ENCODE measurements at regions not wholly inside any gene's neighbourhood (a gene's known extent, or its start where the extent isn't known, plus 50 kb on each side); places are given as distances from the start of the nearest gene placed in this dataset.
A peak's percentile ranks its signal among the peaks of the same experiment; 100 is the strongest.

- no peak for DNase-seq
Observed at GRCh38 chr7:22622116-22622785, 104.7 kb upstream of the IL6 start.

DNA sequence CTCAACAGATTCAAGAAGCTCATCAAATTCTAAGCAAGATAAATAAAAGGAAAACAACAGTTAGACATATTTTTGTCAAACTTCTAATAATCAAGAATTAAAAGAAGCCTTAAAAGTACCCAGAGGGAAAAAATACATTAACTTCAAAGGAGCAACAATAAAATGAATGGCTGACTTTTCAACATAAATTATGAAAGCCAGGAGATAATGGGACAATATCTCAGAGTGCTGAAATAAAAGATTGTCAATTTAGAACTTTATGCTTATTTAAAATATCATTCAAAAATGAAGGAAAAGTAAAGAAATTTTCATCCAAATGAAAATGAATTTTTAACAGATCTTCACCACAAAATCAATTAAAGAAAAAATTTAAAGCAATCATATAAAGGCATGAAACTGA, 108.5 kb upstream of the IL6 start:
- DNase-seq, result no peak

GRCh38 chr7:22617166-22617565, 109.8 kb upstream of the IL6 start:
- no peak for DNase-seq

DNA sequence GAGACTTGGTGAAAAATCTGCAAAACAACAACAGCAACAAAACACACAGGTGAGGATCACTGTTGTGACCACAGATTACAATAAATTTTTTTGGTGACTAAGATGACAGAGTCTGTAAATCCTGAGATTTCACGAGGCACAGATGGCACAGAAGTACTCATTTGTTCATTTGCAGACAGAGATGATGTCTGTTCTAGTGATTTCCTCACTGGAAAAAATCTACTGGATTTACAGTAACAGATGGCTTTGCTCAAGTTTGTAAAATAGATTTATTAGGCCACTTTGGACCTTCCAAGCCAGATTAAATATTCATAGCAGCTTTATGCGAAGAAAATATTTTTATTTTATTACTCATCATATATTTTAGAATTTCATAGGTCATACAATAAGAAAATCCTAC, 113.5 kb upstream of the IL6 start:
- peak; percentile 5 for DNase-seq

GRCh38 chr7:22612776-22613175, 112.8 kb upstream of the STEAP1B start:
- no peak for DNase-seq

DNA sequence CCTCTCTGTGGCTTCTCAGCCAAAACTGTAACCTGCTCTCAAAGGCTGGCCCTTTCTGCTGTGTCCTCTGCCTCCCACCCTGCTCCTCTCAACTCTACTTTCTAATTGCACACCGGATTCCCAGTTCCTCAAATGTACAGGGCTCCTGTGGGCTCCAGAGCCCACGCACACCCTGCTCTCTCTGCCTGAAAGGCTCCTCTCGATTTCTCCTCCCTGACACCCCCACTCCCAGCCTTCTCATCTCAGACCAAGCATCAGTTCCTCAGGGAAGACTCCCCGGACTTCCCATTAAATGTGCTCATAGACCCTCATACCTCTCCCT, 111.7 kb upstream of the STEAP1B start:
- DNase-seq, result no peak

GRCh38 chr7:22610951-22611757, 111.2 kb upstream of the STEAP1B start:
- no peak for DNase-seq

DNA sequence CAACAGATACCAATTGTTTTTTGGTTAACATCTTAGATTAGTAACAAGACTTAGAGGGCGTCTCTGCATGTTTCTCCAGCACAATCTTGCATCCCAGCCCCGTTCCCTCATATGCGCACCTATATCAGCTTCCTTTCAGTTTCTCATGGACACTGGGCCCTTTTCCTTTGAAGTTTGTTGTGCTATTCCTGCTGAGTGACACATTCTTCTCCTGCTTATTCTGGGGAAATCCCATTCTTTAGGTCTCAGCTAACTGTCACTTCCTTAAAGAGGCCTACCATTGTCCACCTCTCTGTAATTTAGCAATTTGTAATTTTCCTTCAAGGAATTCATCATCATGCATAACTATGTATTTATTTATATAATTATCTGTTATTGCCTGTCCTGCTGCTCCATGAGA, 110.3 kb upstream of the STEAP1B start:
- no peak for DNase-seq

GRCh38 chr7:22607180-22607579, 107.2 kb upstream of the STEAP1B start:
- no peak for DNase-seq

GRCh38 chr7:22604246-22604645, 104.3 kb upstream of the STEAP1B start:
- DNase-seq, result no peak

GRCh38 chr7:22601812-22602565, 102.0 kb upstream of the STEAP1B start:
- no peak for DNase-seq

- no peak for DNase-seq
Observed at GRCh38 chr7:22601408-22601807, 101.4 kb upstream of the STEAP1B start.

DNA sequence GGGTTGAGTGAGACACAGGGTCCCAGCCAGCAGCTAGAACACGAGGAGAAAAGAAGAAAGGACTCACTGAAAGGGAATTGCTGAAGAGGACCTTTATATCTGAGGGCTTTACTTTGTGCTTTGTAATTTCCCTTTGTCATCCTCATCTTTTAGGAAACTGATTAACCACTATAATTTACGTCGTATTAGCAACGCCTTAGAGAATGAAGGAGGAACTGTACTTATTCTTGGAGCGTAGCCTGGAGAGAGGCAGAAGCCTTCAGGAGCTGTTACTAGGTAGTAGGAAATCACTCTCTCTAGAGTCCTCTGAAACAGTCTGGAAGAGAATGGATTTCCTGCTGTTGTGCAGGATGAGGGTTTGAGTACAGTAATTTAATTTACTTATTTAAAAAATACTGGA, 101.0 kb upstream of the STEAP1B start:
- DNase-seq, result no peak

GRCh38 chr7:22598318-22598920, 98.4 kb upstream of the STEAP1B start:
- no peak for DNase-seq

- no peak for DNase-seq
Observed at GRCh38 chr7:22597844-22598243, 97.9 kb upstream of the STEAP1B start.

DNA sequence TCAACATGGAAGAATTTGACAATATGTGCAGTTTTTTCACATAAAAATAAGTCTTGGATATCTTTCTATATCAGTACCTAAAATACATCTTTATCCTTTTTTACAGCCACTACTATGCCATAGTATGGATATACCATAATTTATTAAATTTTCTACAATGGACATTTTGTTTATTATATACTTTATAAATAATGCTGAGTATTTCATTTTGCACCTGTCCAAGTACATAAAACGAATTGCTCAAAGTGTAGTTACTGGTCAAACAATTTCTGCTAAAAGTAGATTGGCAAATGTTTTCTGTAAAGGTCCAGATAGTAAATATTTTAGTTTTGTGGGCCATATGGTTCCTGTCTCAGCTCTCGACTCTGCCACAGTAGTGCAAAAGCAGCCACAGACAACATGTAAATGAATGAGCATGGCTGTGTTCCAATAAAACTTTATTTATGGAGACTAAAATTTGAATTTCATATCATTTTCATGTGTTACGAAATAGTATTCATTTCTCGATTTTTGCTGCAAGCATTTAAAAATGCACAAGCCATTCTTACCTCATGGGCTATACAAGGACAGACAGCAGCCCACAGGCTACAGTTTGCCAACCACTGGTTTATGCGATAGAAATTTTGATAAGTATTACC, 96.9 kb upstream of the STEAP1B start:
- no peak for DNase-seq

- DNase-seq, result no peak
Observed at GRCh38 chr7:22594020-22594419, 94.0 kb upstream of the STEAP1B start.

DNA sequence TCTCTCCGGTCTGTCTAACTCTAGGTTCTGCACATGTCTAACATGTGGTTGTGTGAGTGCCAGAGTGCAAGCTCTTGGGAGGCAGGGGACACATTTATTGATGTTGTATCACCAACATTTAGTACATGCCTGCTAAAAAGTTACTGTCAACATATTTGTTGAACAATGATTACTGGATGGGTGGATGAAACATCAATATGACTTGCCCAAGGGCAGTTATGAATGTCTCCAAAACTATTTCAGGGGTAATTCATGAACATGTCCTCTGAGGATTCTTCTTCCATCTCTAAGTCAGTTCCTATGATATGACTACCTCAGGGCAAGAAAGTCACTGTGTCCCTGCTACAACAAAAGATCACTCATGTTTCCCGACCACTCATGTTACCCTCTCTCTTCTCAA, 91.3 kb upstream of the STEAP1B start:
- DNase-seq, result no peak

DNA sequence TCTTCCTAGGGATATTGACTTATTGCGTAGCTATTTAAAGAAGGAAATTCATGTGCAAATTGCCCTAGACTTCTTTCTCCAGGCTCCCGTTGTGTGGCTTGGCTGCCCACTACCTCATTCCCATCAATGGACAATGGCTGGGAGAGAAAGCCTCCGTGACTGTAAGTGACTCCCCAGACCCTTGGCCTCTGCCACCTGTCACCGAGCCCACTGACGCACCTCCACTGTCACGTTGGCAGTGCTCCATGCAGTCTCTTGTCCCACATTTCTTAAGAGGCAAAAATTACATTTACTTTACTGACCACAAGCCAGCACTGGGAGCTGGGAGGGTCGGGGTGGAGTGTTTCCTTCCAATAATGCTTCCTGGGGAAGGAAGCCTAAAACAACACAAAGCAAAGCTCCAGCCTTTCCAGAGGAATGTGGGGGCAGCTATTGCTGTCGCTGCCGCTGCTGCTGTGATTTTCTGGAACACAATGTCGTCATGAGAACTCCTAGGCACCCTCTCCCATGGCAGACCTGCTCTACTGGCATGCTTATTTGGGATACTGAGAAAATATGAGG, 89.7 kb upstream of the STEAP1B start:
- peak; percentile 54 for DNase-seq

DNA sequence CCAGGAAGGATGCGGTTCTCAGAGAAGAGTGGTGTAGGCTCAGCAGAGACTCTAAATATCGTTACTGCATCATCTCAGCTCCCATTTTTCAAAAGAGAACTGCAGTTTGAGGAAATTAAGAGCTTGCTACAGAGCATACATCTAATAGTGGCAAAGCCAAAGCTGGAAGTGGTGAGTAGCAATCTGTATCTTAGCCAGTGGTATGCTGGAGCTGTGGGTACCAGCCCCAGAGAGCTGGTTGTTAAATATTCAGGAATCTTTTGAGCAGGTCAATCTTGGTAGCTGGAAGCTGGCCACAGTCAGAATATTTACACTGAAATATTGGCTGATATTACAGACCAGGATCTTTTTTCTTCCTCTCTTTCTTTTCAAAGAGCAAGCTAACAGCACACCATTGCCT, 88.4 kb upstream of the STEAP1B start:
- DNase-seq, result no peak

GRCh38 chr7:22587322-22587721, 87.3 kb upstream of the STEAP1B start:
- no peak for DNase-seq

GRCh38 chr7:22586786-22587140, 86.8 kb upstream of the STEAP1B start:
- DNase-seq, result no peak
